GM18868 (cell line): ENCODE measurements at regions not wholly inside any gene's neighbourhood (a gene's known extent, or its start where the extent isn't known, plus 50 kb on each side); places are given as distances from the start of the nearest gene placed in this dataset.

Experiments used
- ATAC-seq: cut with Tn5 transposase; IDR thresholded peaks from one replicate; pipeline ENCODE4 v1.9.1; 2021; ENCODE audit warnings: mild to moderate bottlenecking, moderate library complexity; ENCODE audit not compliant: unreplicated experiment

DNA sequence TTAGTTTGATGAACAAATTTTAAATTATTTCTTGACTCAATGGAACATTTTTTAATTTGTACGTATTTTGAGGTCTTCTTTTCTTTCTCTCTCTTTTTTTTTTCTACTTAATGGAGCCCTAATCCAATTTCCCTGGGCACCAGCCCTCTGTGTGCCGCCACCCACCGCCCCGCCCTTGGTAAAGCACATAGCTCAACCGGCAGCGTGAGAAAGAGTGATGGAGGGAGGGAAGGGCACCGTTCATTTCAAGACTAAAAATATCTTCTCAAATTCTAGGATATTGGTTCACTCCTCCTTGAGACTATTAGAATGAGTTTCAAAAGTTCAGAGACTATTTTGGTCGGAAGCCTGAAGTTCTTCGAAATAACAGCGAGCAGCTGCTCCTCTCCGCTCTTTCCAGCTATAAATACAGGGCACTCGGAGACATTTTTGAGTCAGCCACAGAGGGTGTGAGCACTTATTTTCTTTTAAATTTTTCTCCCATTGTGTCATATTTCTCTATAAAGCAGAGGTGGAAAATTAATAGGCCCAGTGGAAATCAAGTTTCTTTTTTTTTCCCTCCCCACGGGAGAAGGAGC is 731.7 kb upstream of the ID2 start:
- no peak for ATAC-seq

DNA sequence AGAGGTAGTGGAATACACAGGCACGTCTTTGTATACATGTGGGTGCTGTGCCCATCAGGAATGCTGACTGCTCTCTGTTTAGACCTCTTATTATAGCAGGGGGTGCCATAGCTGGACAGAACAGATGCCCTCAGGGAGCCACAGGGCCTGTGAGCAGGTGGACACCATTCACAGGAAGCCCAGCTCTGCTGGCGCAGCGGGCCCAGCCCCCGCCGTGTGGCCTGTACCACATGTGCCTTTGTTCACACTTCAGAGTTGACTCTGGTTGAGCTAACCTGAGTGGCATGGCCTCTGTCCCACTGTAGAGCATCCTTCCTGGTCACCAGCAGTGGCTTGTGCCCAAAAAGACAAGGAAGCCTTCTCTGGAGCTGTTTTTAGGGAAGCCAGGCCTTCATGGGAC is 730.9 kb upstream of the ID2 start:
- no peak for ATAC-seq

DNA sequence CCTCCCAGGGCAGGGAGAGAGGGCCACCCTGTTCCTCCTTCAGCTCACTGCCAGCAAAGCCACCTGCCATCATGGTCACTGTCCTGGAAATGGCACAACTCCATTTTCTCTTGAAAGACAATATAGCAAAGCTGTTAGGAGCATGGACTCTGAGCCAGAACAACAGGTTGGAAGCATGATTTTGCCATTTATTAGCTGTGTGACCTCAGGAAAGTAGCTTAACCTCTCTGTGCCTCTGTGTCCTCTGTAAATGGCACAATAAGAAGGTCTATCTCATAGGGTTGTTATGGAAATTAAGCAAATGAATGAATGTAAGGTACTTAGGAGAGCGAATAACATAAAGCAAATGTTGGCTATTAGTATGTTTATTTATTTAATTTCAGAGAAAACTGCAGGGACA is 730.4 kb upstream of the ID2 start:
- no peak for ATAC-seq

DNA sequence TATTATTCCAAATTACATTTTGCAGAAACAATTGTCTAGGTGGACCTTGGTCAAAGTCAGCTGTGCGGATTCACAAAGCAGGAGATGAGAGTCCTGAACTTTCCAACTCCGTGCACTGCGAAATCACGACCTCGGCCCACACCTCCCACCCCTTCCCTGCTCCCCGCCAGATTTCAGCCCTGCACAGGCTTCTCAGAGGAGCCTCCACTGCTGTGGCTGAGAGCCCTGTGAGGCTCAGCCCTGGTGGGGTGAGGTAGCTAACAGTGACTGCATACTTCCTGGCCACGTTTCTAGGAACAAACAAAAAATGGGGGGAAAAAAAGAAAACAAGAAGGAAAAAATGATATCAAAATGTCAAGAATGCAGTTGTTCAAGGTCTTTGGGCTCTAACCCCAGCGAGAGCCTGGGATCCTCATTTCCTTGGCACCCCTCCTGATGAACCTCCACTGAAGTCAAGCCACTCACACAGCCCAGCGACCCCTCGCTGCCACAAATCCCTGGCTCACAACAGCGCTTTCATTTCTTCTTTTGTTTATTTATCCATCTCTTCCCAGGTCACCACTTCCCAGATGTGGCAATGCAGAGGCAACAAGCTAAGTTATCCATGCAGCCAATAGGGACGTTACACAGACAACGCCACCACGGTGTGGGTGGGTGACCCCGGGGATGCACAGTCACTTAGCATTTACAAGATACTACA is 729.7 kb upstream of the ID2 start:
- ATAC-seq: no peak

DNA sequence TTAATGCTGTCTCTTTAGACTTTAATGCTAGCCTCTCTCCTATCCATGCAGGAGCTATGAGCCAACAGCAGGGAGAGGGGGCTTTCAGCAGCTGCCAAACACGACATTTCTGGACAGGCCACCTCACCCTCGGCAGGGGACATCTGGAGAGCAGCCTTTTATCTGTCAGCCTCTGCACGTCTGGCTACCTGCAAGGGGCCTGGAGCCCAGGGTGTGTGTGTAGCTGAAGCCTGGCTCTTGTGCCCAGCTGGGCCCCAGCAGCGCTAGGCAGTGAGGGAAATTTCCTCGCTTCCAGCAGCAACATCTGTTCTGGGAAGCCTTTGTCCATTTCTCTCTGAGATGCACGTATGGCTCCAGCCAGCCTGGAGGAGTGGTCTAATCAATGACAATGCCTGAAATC is 728.7 kb upstream of the ID2 start:
- ATAC-seq: no peak

DNA sequence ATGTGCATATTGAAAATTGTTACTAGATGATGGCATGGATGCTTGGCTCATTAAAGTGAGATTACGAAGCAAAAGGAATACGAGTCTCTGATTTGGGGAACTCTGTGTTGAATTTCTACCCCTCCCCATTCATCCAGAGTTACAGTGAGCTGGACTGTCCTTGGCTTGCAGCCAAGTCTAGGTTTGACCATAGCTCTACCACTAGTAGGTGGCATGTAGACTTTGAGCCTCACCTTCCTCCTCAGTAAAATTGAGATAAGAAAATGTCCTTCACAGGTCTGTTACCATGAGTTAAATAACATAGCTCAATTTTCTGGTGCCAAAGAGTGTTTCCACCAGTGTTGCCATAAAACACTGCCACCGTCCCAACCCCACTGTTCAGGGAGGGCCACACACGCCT is 727.6 kb upstream of the ID2 start:
- no peak for ATAC-seq

DNA sequence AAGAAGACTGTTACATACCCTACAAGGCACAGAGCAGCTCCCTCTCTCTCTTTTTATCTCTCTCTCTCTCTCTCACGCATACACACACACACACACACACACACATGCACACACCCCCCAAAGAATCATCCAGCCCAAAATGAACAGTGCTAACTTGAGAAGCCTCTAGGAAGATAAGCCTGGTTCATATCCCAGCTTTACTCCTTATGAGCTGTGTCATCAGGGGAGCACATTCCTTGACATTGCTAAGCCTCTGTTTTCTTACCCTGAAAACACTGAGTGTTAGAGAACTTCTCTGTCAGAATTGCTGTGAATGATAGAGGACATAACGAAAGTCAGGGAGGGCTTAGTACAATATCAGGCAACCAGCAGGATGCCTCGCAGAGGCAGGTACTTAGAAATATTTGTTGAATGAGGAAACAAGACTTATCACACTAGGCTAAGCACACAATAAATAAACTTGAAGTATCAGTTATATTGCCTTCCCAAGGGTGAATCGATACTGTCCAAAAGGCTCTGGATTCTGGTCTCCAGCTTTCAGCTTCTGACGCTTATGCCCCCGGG is 725.6 kb upstream of the ID2 start:
- no peak for ATAC-seq

DNA sequence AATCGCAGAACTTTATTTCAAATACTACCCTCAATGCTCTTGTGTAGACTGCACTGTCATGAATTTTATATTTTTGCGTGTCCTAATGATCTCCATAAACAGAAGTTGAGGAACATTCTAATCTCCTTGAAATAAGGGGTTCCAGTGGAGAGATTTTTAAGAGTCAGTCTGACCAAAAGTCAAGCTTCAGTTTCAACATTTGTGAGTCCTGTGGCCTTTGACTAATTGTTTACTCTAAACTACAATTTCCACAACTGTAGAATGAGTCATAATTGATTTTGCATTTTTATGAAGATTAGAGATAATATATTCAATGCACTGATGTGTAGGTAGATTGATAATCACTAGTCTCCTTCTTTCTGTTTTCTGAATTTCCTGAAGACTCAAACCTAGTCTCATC is 720.3 kb upstream of the ID2 start:
- ATAC-seq: no peak

DNA sequence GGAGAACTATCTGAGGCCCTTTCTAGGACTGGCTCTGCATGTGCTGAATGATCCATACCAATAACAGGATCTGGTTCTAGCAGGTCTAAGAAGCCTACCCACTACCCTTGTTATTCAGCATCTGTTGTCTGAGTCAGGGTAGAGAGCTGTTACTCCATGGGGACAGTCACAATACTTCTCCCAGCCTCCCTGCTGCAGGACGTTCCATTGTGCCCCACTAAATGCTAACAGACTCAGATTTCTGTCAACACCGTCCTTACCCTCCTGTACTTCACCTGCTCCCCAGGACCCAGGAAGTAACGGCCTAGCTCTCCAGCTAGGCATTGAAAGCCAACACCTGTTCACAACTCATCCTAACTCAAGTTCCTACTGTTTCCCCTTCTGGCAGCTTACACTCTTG is 719.7 kb upstream of the ID2 start:
- ATAC-seq: no peak

DNA sequence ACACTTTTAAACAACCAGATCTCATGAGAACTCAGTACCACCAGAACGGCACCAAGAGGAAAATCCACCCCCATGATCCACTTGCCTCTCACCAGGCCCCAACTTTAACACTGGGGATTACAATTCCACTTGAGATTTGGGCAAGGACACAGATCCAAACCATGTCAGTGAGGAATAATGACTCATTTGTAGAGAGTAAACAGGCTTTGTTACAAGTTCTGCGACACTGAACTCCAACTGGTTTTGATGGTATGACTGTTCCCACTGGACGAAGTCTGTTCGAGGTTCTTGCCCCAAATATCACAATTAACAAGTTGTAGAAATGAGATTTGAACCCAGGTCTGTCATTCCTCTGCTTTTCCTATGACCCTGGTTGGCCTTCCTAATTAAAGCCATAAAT is 718.1 kb upstream of the ID2 start:
- ATAC-seq: no peak

DNA sequence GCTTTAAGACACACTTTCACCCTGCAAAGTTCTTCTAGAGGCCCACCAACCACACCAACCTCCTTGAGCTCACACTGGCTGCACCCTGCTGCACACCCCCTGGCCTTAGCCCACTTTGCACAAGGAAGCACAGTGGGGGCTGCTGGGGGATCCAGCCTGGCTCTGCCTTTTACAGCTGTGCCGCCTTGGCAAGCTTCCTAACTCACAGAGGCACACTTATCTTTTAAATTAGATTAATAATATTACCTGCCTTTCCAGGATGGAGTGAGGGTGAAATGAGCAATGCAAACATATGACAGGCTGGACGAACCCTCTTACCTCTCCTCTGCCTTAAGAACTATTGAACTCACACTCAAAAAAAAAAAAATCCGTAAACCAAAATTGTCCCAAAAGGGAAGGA is 715.8 kb upstream of the ID2 start:
- no peak for ATAC-seq

DNA sequence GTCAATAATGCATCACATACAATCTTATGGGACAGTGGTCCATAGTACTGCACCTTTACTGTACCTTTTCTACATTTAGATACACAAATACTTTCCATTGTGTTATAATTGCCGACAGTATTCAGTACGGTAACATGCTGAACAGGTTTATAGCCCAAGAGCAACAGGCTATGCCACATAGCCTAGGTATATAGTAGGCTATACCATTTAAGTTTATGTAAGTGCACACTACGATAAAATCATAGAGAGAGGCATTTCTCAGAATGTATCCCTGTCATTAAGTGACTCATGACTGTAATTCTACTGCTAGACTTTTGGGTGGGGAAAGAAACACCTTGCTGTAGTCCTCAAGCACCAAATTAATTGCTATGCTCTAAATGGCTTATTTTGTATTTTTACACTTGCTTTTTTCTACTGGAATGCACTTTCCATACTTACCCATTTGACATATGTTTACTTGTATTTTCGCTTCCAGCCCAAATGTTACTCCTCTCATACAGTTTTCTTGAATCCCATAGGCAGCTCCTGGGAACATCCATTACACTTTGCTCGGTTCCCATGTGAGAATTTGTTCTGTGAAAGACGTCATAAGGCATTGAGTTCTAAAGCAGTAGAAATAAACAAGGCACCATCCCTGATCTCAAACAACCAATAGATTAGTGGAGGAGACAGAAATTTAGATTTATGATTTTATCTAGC is 714.0 kb upstream of the ID2 start:
- no peak for ATAC-seq

DNA sequence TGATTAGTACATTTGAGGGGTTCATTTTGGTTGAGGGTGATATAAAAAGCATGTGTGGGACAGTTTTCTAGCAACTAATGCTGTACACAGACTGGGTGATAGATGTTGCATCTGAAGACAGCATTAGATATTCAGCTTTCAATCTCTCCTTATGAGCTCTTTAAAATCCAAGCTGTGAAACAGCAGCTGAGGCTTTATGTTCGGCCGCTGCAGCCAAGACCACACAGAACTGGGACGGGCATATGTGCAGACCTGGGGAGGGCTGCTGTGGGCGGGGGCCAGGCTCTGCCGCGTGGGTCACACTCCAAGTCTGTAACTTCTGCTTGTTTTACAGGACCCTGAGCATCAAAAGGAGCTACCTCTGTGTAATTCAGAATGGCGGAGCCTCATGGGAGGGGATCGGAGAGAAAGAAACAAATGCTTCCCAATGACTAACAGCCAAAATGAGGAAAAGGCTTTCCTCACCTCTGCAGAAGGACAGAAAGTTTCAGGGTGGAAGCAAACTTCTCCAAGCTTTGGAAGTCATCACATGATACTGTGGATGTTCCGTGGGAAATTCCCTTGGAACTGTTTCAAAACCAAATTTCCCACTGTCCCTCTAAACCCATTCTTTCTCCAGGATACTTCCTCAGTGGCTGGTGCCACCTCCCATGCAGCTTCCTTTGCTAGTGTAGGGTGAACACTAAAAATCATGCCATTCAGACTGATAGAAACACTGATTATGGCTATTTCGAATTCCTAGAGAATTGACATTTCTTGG is 711.9 kb upstream of the ID2 start:
- no peak for ATAC-seq

DNA sequence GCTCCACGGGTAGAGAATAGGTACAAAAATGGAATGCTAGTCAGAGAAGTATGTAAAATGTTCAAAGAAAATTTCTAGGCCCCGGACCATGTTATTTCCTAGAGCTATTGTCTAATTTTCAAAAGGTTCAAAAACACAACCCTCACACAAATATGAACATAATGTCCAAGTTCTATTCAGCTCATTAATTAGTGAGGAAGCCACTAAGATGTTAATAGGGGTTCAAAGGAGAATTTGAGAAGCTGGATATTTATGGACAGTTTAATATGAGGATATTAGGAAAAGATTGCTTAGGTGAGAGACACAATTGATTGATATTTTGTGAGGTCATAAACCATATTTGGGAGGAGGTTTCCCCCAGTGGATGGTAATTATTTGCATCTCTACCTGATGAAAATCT is 710.6 kb upstream of the ID2 start:
- ATAC-seq: no peak

DNA sequence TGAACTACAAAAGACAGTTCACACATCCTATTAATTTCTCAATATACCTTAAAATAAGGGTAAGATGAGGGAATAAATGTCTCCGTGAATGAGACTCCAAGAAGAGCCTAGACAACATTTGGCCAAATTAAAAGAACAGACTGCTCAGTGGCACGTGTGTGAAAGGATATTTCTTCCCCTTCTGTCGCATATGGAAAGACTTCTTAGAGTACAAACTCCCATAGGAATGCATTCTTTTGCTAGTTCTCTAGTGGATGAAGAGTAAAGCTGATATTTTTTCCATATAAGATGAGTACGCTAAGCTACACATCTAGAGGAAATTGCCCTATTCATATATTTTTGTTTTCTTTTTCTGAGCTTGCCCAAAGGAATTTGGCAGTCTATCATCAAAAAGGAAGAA is 710.0 kb upstream of the ID2 start:
- ATAC-seq: no peak

DNA sequence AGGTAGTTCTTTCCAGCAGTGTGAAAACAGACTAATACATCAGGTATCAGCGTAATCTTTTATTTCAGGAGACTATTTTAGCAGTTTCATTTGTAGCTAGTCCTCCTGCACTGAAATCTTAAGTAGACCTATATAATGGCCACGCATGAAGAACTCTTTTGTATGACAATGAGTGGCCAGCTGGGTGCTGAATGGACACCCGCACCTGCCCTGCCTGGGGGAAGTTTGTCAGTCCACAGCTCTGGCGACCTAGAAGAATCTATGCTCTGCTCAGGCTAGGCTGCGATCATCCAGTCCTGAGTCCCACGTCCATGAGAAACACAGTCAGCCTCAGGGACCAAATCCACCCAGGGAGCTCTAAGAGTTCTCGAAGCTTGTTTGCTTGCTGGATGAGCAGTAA is 709.2 kb upstream of the ID2 start:
- no peak for ATAC-seq

DNA sequence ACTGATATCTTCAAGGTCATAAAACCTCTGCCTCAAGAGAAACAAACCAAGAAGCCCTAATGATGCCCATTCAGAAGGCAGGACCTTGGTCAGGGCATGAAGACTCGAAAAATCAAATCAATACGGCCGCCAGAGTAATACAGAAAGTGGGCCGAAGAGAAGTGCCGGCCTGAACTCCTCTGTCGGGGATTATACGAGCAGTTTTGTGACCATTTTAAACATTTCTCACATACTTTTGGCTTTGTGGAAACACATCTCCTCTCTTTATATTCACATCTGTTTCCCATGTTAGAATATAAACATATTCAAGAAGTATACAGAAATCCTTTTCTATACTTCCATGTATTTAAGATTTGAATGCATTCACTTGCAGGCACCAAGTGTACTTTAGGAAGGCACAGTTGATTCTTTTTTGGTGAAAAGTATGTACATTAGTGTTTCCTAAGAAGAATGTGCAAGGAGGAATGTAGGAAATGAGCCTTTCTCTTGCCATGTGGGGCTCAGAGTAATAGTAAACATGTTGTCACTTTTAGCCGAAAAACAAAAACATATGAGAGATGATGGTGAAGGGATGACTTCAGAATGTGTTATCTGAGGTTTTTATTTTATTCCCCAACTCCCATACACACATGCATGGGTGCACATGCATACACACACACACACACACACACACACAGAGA is 707.9 kb upstream of the ID2 start:
- ATAC-seq: no peak

DNA sequence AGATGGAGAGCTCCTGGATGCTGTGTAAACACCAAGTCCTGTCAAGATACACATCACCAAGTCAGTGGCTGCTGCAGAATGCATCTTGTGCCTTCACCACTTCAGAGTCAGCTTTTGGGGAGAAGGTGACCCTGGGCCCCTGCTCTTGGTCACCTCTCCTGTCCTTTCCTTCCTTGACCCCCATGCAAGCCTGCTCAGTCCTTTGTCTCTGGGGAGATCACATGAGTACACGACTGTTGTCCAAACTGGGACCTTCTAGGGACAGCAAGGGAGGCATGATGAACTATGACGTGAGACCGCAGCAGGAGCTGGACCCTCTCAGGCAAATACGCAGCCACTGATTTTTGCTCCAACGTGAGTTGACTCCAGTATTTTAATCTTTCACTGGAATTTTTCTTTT is 706.9 kb upstream of the ID2 start:
- no peak for ATAC-seq

DNA sequence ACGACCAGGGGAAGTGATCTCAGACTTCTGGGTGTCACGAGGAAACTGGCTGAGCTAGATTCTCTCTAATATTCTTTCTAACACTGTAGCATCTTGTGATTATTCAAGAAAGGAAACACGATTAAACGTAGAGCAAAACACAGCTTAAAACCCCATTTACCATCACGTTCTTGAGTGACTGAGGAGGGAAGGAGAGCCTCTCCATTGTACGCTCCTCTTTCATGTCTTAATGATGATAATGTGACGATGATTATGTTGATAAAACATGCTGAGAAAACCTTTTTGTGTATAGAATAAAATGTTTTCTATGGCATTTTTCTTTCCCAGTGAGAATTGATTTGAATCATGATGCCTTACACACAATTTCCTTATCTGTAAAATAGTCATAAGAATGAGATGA is 705.6 kb upstream of the ID2 start:
- ATAC-seq: no peak

DNA sequence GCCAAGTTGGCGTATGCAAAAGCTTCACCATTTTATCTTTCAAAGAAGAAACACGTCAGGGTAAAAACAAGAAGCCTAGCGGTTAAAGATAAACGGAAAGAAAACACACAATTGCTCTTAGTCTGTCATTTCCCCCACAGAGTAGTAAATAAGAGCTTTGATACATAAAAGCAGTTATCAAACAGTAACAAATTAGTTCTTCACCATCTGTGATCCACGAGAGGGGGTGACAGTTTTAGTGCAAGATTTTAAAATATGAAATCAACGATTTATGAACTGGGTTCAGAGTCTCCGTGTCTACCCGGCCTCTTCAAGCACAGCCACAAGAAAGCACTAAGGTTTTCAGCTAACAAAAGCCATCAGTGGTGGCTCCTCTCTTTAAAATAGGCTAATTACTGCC is 703.9 kb upstream of the ID2 start:
- no peak for ATAC-seq

DNA sequence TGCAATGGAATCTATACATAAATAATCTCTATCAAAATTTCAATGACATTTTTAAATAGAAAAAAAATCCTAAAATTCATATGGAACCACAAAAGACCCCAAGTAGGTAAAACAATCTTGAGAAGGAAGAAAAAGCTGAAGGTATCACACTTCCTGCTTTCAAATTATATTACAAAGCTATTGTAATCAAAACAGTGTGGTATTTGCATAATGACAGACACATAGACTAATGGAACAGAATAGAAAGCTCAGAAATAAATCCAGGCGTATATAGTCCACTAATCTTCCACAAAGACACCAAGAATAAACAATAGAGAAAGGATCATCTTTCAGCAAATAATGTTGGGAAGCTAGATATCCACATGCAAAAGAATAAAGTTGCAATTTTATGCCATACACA is 699.8 kb upstream of the ID2 start:
- no peak for ATAC-seq
